ENCODE measurements at regions not wholly inside any gene's neighbourhood (a gene's known extent, or its start where the extent isn't known, plus 50 kb on each side); places are given as distances from the start of the nearest gene placed in this dataset.
"Not testable (repeated sequence)": the region's sequence is repeated elsewhere in the genome, so short reads cannot be mapped to it uniquely, and the experiment has no call there.

- no peak for TF ChIP-seq REST (IDR thresholded peaks at IDR 0.05; ENCODE audit: low read depth, low read length)
- TF ChIP-seq FOXM1 (IDR thresholded peaks at IDR 0.05; ENCODE audit: low read depth): no peak
- no peak for TF ChIP-seq ZBTB33 (IDR thresholded peaks at IDR 0.05; ENCODE audit: borderline replicate concordance, low read depth)
- TF ChIP-seq FOXJ3 (CRISPR knock-in tag; IDR thresholded peaks at IDR 0.05): no peak
- TF ChIP-seq JUND (IDR thresholded peaks at IDR 0.05): no peak
- TF ChIP-seq NFIC (IDR thresholded peaks at IDR 0.05; ENCODE audit: borderline replicate concordance): no peak
- TF ChIP-seq MEF2A (IDR thresholded peaks at IDR 0.05; ENCODE audit: borderline replicate concordance, low read depth): no peak
- TF ChIP-seq MXI1 (IDR thresholded peaks at IDR 0.05; ENCODE audit: low read depth, low read length): no peak
- TF ChIP-seq SMC3 (IDR thresholded peaks at IDR 0.05; ENCODE audit: low read depth, low read length): no peak
Observed at GRCh38 chr5:33209252-33209651, 231.5 kb upstream of the TARS1 start (continued).

- CTCF ChIA-PET; H3K4me1 ChIP-seq (ENCODE audit: control insufficient read depth in 1 of 2, insufficient read depth in 2 of 2, low read depth in 1 of 2, low read length in 1 of 2); H3K9ac ChIP-seq; POLR2A ChIA-PET; H3K27ac ChIP-seq (ENCODE audit: low read depth in 2 of 2, low read length in 1 of 2); H3K36me3 ChIP-seq (replicated peaks in 1 of 2; ENCODE audit: control insufficient read depth in 1 of 2, insufficient read depth in 2 of 2, low read length in 1 of 2); DNase-seq; H3K79me2 ChIP-seq (ENCODE audit: insufficient read depth); H2AFZ ChIP-seq (ENCODE audit: low read depth); H4K20me1 ChIP-seq (ENCODE audit: insufficient read depth); H3K9me3 ChIP-seq; H3F3A ChIP-seq (replicated peaks; ENCODE audit: insufficient read depth); H3K4me2 ChIP-seq; H3K9me2 ChIP-seq; H3K4me3 ChIP-seq (ENCODE audit: low read depth in 2 of 2, low read length in 1 of 2); H3K27me3 ChIP-seq (ENCODE audit: insufficient read depth): not testable (repeated sequence)
Observed at GRCh38 chr5:33210221-33210620, 230.5 kb upstream of the TARS1 start.

GRCh38 chr5:33210978-33211377, 229.8 kb upstream of the TARS1 start:
- H3K4me1 ChIP-seq (ENCODE audit: control insufficient read depth in 1 of 2, insufficient read depth in 2 of 2, low read depth in 1 of 2, low read length in 1 of 2): no peaks in the 10 kb centered on the region
- H3K9me3 ChIP-seq: no peaks in the 10 kb centered on the region
- H3K9me2 ChIP-seq: no peaks in the 10 kb centered on the region
- no peaks in the 10 kb centered on the region for H4K20me1 ChIP-seq (ENCODE audit: insufficient read depth)
- 71% methylated on average over 5 of the region's 5 CpGs for WGBS (ENCODE audit: low lambda C conversion rate)
- no peaks in the 10 kb centered on the region for H3K79me2 ChIP-seq (ENCODE audit: insufficient read depth)
- H3K36me3 ChIP-seq (replicated peaks in 1 of 2; ENCODE audit: control insufficient read depth in 1 of 2, insufficient read depth in 2 of 2, low read length in 1 of 2): no peaks in the 10 kb centered on the region
- H3K27me3 ChIP-seq (ENCODE audit: insufficient read depth): no peaks in the 10 kb centered on the region
- H3F3A ChIP-seq (replicated peaks; ENCODE audit: insufficient read depth): no peaks in the 10 kb centered on the region
- H3K9ac ChIP-seq: no peak overlapping the region
- no peak overlapping the region for H3K4me3 ChIP-seq (ENCODE audit: low read depth in 2 of 2, low read length in 1 of 2)
- ChIA-PET POLR2A (no interaction called here), CTCF (no interaction called here)
- no peak overlapping the region for H3K4me2 ChIP-seq
- DNase-seq: no peak
- no peak overlapping the region for H2AFZ ChIP-seq (ENCODE audit: low read depth)
- H3K27ac ChIP-seq (ENCODE audit: low read depth in 2 of 2, low read length in 1 of 2): no peak overlapping the region
- TF ChIP-seq USF1 (IDR thresholded peaks at IDR 0.05; ENCODE audit: borderline replicate concordance, low read depth): no peak
- TF ChIP-seq EP300 (IDR thresholded peaks at IDR 0.05; ENCODE audit: borderline replicate concordance in 1 of 2, low read depth in 1 of 2, low read length in 1 of 2): no peak
- TF ChIP-seq IRF3 (IDR thresholded peaks at IDR 0.05; ENCODE audit: low read depth, low read length): no peak
- no peak for TF ChIP-seq TCF12 (IDR thresholded peaks at IDR 0.05)
- TF ChIP-seq TEAD4 (IDR thresholded peaks at IDR 0.05; ENCODE audit: borderline replicate concordance, insufficient read depth): no peak
- TF ChIP-seq RXRA (IDR thresholded peaks at IDR 0.05; ENCODE audit: borderline replicate concordance, low read depth): no peak
- no peak for TF ChIP-seq GABPA (IDR thresholded peaks at IDR 0.05; ENCODE audit: low read depth)
- no peak for TF ChIP-seq NFIC (IDR thresholded peaks at IDR 0.05; ENCODE audit: borderline replicate concordance)
- no peak for TF ChIP-seq REST (IDR thresholded peaks at IDR 0.05; ENCODE audit: low read depth, low read length)
